DMS153 treated with DMSO at 0.1 percent for 48 hours (cell line): ENCODE measurements at regions not wholly inside any gene's neighbourhood (a gene's known extent, or its start where the extent isn't known, plus 50 kb on each side); places are given as distances from the start of the nearest gene placed in this dataset.
"Not testable (repeated sequence)": the region's sequence is repeated elsewhere in the genome, so short reads cannot be mapped to it uniquely, and the experiment has no call there.

Source experiments
- DNase-seq: peaks from one replicate; lab custom pipeline; 2025; ENCODE audit not compliant: unreplicated experiment; lab: John Stamatoyannopoulos, UW

- DNase-seq: no peak
Observed at GRCh38 chr5:2841208-2841607, 89.7 kb upstream of the IRX2 start.

GRCh38 chr5:2840372-2840915 lies 89.0 kb upstream of the IRX2 start:
- no peak for DNase-seq

- DNase-seq: no peak
Observed at GRCh38 chr5:2836133-2836532, 84.7 kb upstream of the IRX2 start.

- no peak for DNase-seq
Observed at GRCh38 chr5:2833556-2833955, 82.1 kb upstream of the IRX2 start.

GRCh38 chr5:2832394-2832793 lies 80.9 kb upstream of the IRX2 start:
- DNase-seq: no peak

- no peak for DNase-seq
Observed at GRCh38 chr5:2829239-2829638, 77.8 kb upstream of the IRX2 start.

GRCh38 chr5:2818936-2819335 lies 67.5 kb upstream of the IRX2 start:
- DNase-seq: no peak

GRCh38 chr5:2817031-2817603 lies 65.6 kb upstream of the IRX2 start:
- no peak for DNase-seq

- DNase-seq: no peak
Observed at GRCh38 chr5:2813678-2814077, 62.2 kb upstream of the IRX2 start.

- no peak for DNase-seq
Observed at GRCh38 chr5:2810644-2811043, 59.2 kb upstream of the IRX2 start.

GRCh38 chr5:2807244-2807643 lies 55.8 kb upstream of the IRX2 start:
- not testable (repeated sequence) for DNase-seq

- DNase-seq: no peak
Observed at GRCh38 chr5:2806176-2806575, 54.7 kb upstream of the IRX2 start.

GRCh38 chr5:2805080-2805479 lies 53.6 kb upstream of the IRX2 start:
- no peak for DNase-seq

GRCh38 chr5:2803751-2804150 lies 52.3 kb upstream of the IRX2 start:
- DNase-seq: no peak

GRCh38 chr5:2802693-2803365 lies 51.4 kb upstream of the IRX2 start:
- peak; percentile 41 for DNase-seq

GRCh38 chr5:2801577-2802525 lies 50.4 kb upstream of the IRX2 start:
- peak; percentile 51 for DNase-seq
